Stimulated activated effector memory CD8-positive, alpha-beta T cell treated with anti-CD3 and anti-CD28 coated beads, Interleukin-12 subunit alpha, Interleukin-12 subunit beta, amount 100 ng/mL, for 72 hours (primary cell): ENCODE measurements at regions not wholly inside any gene's neighbourhood (a gene's known extent, or its start where the extent isn't known, plus 50 kb on each side); places are given as distances from the start of the nearest gene placed in this dataset.

ENCODE experiments used
- ATAC-seq: fragments of 150-1000 bp; cut with Tn5 transposase; 2 replicates; pipeline ENCODE4 v1.10.0; 2021
- DNase-seq, 2 donors: peaks; one replicate each; pipeline ENCODE4 v3.0.0; 2021 to 2022; ENCODE audit warnings: low spot score in 2 of 2
- H3K27ac Mint-ChIP-seq: one replicate; pipeline ENCODE4 v1.8.0; 2022; ENCODE audit warnings: mild to moderate bottlenecking, mixed read lengths
- H3K36me3 Mint-ChIP-seq: one replicate; pipeline ENCODE4 v1.8.0; 2022; ENCODE audit warnings: mild to moderate bottlenecking, mixed read lengths
- H3K4me1 Mint-ChIP-seq: one replicate; pipeline ENCODE4 v1.8.0; 2022; ENCODE audit warnings: mixed read lengths
- H3K4me3 Mint-ChIP-seq: one replicate; pipeline ENCODE4 v1.8.0; 2022; ENCODE audit warnings: mild to moderate bottlenecking, mixed read lengths
- H3K9me3 Mint-ChIP-seq: one replicate; pipeline ENCODE4 v1.8.0; 2022; ENCODE audit warnings: mixed read lengths

GRCh38 chr6:101195588-101195987 is 197.9 kb upstream of the GRIK2 start:
- no peak for ATAC-seq
- peaks cover 4% of the 10 kb centered on the region for H3K9me3 Mint-ChIP-seq
- no peaks in the 10 kb centered on the region for H3K4me1 Mint-ChIP-seq
- no peak overlapping the region for H3K4me3 Mint-ChIP-seq
- no peak for DNase-seq
- no peaks in the 10 kb centered on the region for H3K36me3 Mint-ChIP-seq
- no peak overlapping the region for H3K27ac Mint-ChIP-seq

- H3K9me3 Mint-ChIP-seq = no peaks in the 10 kb centered on the region
- no peak for DNase-seq
- H3K4me1 Mint-ChIP-seq = no peaks in the 10 kb centered on the region
- ATAC-seq = no peak
- no peaks in the 10 kb centered on the region for H3K36me3 Mint-ChIP-seq
- no peak overlapping the region for H3K27ac Mint-ChIP-seq
- H3K4me3 Mint-ChIP-seq = no peak overlapping the region
Measured at GRCh38 chr6:101199441-101199840, 194.1 kb upstream of the GRIK2 start.

GRCh38 chr6:101202867-101203374 is 190.6 kb upstream of the GRIK2 start:
- no peaks in the 10 kb centered on the region for H3K36me3 Mint-ChIP-seq
- DNase-seq (no peak), ATAC-seq (no peak)
- no peak overlapping the region for H3K4me3 Mint-ChIP-seq
- H3K4me1 Mint-ChIP-seq = no peaks in the 10 kb centered on the region
- H3K27ac Mint-ChIP-seq = no peak overlapping the region
- no peaks in the 10 kb centered on the region for H3K9me3 Mint-ChIP-seq

- H3K4me3 Mint-ChIP-seq = no peak overlapping the region
- no peaks in the 10 kb centered on the region for H3K4me1 Mint-ChIP-seq
- no peak overlapping the region for H3K27ac Mint-ChIP-seq
- no peak for ATAC-seq
- no peak for DNase-seq
- H3K36me3 Mint-ChIP-seq = no peaks in the 10 kb centered on the region
- H3K9me3 Mint-ChIP-seq = no peaks in the 10 kb centered on the region
Measured at GRCh38 chr6:101203664-101204063, 189.8 kb upstream of the GRIK2 start.

GRCh38 chr6:101208152-101208551 is 185.4 kb upstream of the GRIK2 start:
- ATAC-seq = no peak
- no peak overlapping the region for H3K4me3 Mint-ChIP-seq
- H3K36me3 Mint-ChIP-seq = no peaks in the 10 kb centered on the region

GRCh38 chr6:101212640-101213039 is 180.9 kb upstream of the GRIK2 start:
- H3K4me3 Mint-ChIP-seq = no peak overlapping the region
- ATAC-seq = no peak
- H3K27ac Mint-ChIP-seq = no peak overlapping the region
- peaks cover 9% of the 10 kb centered on the region for H3K9me3 Mint-ChIP-seq
- no peaks in the 10 kb centered on the region for H3K36me3 Mint-ChIP-seq
- no peak for DNase-seq
- no peaks in the 10 kb centered on the region for H3K4me1 Mint-ChIP-seq

More at GRCh38 chr6:101208152-101208551, 185.4 kb upstream of the GRIK2 start:
- no peaks in the 10 kb centered on the region for H3K4me1 Mint-ChIP-seq
- no peak for DNase-seq
- peaks cover 6% of the 10 kb centered on the region for H3K9me3 Mint-ChIP-seq
- H3K27ac Mint-ChIP-seq = no peak overlapping the region

GRCh38 chr6:101222007-101222406 is 171.5 kb upstream of the GRIK2 start:
- no peak overlapping the region for H3K27ac Mint-ChIP-seq
- H3K36me3 Mint-ChIP-seq = no peaks in the 10 kb centered on the region
- no peak for DNase-seq

GRCh38 chr6:101224751-101225150 is 168.8 kb upstream of the GRIK2 start:
- no peak for DNase-seq
- no peak overlapping the region for H3K4me3 Mint-ChIP-seq
- H3K9me3 Mint-ChIP-seq = peaks cover 6% of the 10 kb centered on the region
- H3K36me3 Mint-ChIP-seq = no peaks in the 10 kb centered on the region
- no peak overlapping the region for H3K27ac Mint-ChIP-seq
- H3K4me1 Mint-ChIP-seq = no peaks in the 10 kb centered on the region
- ATAC-seq = no peak

More at GRCh38 chr6:101222007-101222406, 171.5 kb upstream of the GRIK2 start:
- H3K4me3 Mint-ChIP-seq = no peak overlapping the region
- no peak for ATAC-seq
- no peaks in the 10 kb centered on the region for H3K4me1 Mint-ChIP-seq
- peaks cover 6% of the 10 kb centered on the region for H3K9me3 Mint-ChIP-seq

GRCh38 chr6:101226677-101227135 is 166.8 kb upstream of the GRIK2 start:
- peaks cover 6% of the 10 kb centered on the region for H3K9me3 Mint-ChIP-seq
- H3K36me3 Mint-ChIP-seq = no peaks in the 10 kb centered on the region
- H3K4me1 Mint-ChIP-seq = no peaks in the 10 kb centered on the region
- no peak overlapping the region for H3K27ac Mint-ChIP-seq
- DNase-seq = no peak
- no peak for ATAC-seq
- H3K4me3 Mint-ChIP-seq = no peak overlapping the region

GRCh38 chr6:101230866-101231265 is 162.6 kb upstream of the GRIK2 start:
- no peak for ATAC-seq
- Mint-ChIP-seq H3K9me3 (no peaks in the 10 kb centered on the region), H3K4me3 (no peak overlapping the region), H3K36me3 (no peaks in the 10 kb centered on the region), H3K4me1 (no peaks in the 10 kb centered on the region), H3K27ac (no peak overlapping the region)
- DNase-seq = no peak

- Mint-ChIP-seq H3K9me3 (no peaks in the 10 kb centered on the region), H3K4me3 (no peak overlapping the region), H3K4me1 (no peaks in the 10 kb centered on the region), H3K27ac (no peak overlapping the region), H3K36me3 (no peaks in the 10 kb centered on the region)
- ATAC-seq (no peak), DNase-seq (no peak)
Measured at GRCh38 chr6:101231606-101232235, 161.8 kb upstream of the GRIK2 start.

GRCh38 chr6:101232961-101233360 is 160.5 kb upstream of the GRIK2 start:
- no peaks in the 10 kb centered on the region for H3K36me3 Mint-ChIP-seq
- H3K4me3 Mint-ChIP-seq = no peak overlapping the region
- ATAC-seq (no peak), DNase-seq (no peak)
- no peaks in the 10 kb centered on the region for H3K9me3 Mint-ChIP-seq
- H3K27ac Mint-ChIP-seq = no peak overlapping the region
- no peaks in the 10 kb centered on the region for H3K4me1 Mint-ChIP-seq

- peaks cover 3% of the 10 kb centered on the region for H3K9me3 Mint-ChIP-seq
- ATAC-seq (no peak), DNase-seq (no peak)
- H3K4me1 Mint-ChIP-seq = no peaks in the 10 kb centered on the region
- H3K4me3 Mint-ChIP-seq = no peak overlapping the region
- H3K27ac Mint-ChIP-seq = no peak overlapping the region
- no peaks in the 10 kb centered on the region for H3K36me3 Mint-ChIP-seq
Measured at GRCh38 chr6:101236709-101237108, 156.8 kb upstream of the GRIK2 start.

- ATAC-seq (no peak), DNase-seq (no peak)
- Mint-ChIP-seq H3K9me3 (peaks cover 3% of the 10 kb centered on the region), H3K4me3 (no peak overlapping the region), H3K36me3 (no peaks in the 10 kb centered on the region), H3K4me1 (no peaks in the 10 kb centered on the region), H3K27ac (no peak overlapping the region)
Measured at GRCh38 chr6:101241442-101241841, 152.1 kb upstream of the GRIK2 start.

- H3K36me3 Mint-ChIP-seq = no peaks in the 10 kb centered on the region
- H3K4me3 Mint-ChIP-seq = no peak overlapping the region
- H3K27ac Mint-ChIP-seq = no peak overlapping the region
- H3K9me3 Mint-ChIP-seq = peaks cover 9% of the 10 kb centered on the region
- ATAC-seq (no peak), DNase-seq (no peak)
- H3K4me1 Mint-ChIP-seq = no peaks in the 10 kb centered on the region
Measured at GRCh38 chr6:101249470-101249869, 144.0 kb upstream of the GRIK2 start.

GRCh38 chr6:101257163-101257562 is 136.3 kb upstream of the GRIK2 start:
- peaks cover 12% of the 10 kb centered on the region for H3K9me3 Mint-ChIP-seq
- no peaks in the 10 kb centered on the region for H3K4me1 Mint-ChIP-seq
- no peak overlapping the region for H3K4me3 Mint-ChIP-seq
- H3K27ac Mint-ChIP-seq = no peak overlapping the region
- no peaks in the 10 kb centered on the region for H3K36me3 Mint-ChIP-seq
- ATAC-seq (no peak), DNase-seq (no peak)
